H1 (cell line): ENCODE measurements at regions not wholly inside any gene's neighbourhood (a gene's known extent, or its start where the extent isn't known, plus 50 kb on each side); places are given as distances from the start of the nearest gene placed in this dataset.
A peak's percentile ranks its signal among the peaks of the same experiment; 100 is the strongest.

ENCODE experiments used
- JUND ChIP-seq: IDR thresholded peaks from 2 replicates; pipeline ENCODE4 v1.6.1; 2011; ENCODE audit warnings: mild to moderate bottlenecking, improper control_type of control experiment, low read length
- RAD21 ChIP-seq, 2 experiments: IDR thresholded peaks in 1 of 2; conservative IDR thresholded peaks in 1 of 2; 2 replicates each; pipeline ENCODE4 v1.6.1; 2011; ENCODE audit warnings: low read depth in 2 of 2, low read length in 2 of 2, improper control_type of control experiment in 1 of 2, inconsistent platforms in 1 of 2, mild to moderate bottlenecking in 1 of 2, moderate library complexity in 1 of 2

DNA sequence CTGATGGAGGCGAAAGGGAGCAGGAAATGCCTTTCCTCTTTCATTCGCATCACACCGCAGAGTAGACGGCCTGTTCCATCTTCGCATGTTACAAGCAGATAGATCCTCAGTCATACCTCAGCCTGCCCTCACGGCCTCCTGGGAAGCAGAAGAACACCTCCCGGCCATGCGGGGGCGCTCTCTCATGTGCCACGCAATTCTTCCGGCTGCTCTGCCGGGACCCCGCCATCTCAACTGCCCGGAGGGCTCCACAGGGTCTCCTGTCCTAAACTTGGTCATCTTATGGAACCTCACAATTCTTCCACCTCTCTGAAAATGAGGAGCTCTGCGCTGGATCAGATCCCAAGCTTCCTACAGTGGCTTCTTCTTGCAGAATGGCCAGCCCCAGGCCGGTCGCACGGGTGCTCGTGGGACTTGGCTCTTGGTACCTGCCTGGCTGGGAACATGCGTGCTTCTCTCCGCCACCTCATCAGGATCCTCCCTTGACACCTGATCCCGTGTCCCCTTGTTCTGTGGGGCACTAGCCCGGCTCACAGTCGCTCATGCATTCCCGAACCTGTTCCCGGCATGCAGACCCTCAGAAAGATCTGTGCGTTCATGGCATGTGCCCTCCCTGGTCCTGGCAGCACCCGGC, 262.8 kb upstream of the SHH start (continued):
- no peak for TF ChIP-seq JUND
- TF ChIP-seq RAD21 (IDR thresholded peaks at IDR 0.05 in 1 of 2, conservative IDR thresholded peaks at IDR 0.05 in 1 of 2; ENCODE audit: low read depth in 2 of 2, low read length in 2 of 2), result peak; percentile 29 to 44; a peak in 3 of 4 replicates
- TF ChIP-seq, all 59 proteins: peak for 2
